ENCODE measurements at regions not wholly inside any gene's neighbourhood (a gene's known extent, or its start where the extent isn't known, plus 50 kb on each side); places are given as distances from the start of the nearest gene placed in this dataset.

DNA sequence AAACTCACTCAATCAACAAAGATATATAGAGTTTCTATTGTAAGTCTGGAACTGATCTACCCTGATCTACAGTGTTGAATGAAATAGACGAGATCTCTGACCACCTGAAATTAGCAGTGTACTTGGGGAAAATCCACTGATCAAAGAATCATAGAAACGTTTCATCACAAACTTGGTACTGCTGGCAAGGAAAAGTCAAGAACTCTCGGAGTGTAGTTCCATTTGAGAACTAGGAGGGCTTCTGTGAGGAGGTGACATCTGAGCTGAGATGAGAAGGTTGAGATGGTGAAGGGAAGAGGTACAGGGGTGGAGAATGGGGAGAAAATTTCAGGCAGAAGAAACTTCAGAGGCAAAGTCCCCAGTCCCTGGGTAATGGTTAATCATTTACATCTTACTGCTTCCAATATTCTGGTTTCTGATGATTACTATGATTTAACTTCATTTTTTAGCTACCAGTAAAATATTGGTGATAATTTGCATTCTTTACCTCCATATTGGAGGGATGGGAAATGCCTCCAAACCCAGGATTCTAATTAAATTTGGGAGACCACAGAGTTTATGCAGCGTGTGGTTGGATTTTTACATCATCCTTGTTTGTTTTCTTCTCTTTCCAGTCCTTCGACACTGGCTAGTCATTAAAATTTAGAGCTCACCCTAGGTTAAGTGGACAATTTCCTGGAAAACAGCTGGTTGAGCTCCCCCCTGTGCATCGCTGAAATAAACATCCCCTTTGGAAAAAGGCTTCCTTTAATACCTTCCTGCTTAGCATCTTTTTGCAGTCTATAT lies 191.9 kb downstream of the BCAS1 start (continued):
- TF ChIP-seq, protein P1, sequence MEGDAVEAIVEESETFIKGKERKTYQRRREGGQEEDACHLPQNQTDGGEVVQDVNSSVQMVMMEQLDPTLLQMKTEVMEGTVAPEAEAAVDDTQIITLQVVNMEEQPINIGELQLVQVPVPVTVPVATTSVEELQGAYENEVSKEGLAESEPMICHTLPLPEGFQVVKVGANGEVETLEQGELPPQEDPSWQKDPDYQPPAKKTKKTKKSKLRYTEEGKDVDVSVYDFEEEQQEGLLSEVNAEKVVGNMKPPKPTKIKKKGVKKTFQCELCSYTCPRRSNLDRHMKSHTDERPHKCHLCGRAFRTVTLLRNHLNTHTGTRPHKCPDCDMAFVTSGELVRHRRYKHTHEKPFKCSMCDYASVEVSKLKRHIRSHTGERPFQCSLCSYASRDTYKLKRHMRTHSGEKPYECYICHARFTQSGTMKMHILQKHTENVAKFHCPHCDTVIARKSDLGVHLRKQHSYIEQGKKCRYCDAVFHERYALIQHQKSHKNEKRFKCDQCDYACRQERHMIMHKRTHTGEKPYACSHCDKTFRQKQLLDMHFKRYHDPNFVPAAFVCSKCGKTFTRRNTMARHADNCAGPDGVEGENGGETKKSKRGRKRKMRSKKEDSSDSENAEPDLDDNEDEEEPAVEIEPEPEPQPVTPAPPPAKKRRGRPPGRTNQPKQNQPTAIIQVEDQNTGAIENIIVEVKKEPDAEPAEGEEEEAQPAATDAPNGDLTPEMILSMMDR (IDR thresholded peaks at IDR 0.05; ENCODE audit: low read depth, low read length, missing input control): no peak
- TF ChIP-seq, protein P2, sequence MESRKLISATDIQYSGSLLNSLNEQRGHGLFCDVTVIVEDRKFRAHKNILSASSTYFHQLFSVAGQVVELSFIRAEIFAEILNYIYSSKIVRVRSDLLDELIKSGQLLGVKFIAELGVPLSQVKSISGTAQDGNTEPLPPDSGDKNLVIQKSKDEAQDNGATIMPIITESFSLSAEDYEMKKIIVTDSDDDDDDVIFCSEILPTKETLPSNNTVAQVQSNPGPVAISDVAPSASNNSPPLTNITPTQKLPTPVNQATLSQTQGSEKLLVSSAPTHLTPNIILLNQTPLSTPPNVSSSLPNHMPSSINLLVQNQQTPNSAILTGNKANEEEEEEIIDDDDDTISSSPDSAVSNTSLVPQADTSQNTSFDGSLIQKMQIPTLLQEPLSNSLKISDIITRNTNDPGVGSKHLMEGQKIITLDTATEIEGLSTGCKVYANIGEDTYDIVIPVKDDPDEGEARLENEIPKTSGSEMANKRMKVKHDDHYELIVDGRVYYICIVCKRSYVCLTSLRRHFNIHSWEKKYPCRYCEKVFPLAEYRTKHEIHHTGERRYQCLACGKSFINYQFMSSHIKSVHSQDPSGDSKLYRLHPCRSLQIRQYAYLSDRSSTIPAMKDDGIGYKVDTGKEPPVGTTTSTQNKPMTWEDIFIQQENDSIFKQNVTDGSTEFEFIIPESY (IDR thresholded peaks at IDR 0.05): no peak
- TF ChIP-seq FOXA1 (IDR thresholded peaks at IDR 0.05) (no peak), GABPA (IDR thresholded peaks at IDR 0.05 in 1 of 2, conservative IDR thresholded peaks at IDR 0.05 in 1 of 2) (no peak)

DNA sequence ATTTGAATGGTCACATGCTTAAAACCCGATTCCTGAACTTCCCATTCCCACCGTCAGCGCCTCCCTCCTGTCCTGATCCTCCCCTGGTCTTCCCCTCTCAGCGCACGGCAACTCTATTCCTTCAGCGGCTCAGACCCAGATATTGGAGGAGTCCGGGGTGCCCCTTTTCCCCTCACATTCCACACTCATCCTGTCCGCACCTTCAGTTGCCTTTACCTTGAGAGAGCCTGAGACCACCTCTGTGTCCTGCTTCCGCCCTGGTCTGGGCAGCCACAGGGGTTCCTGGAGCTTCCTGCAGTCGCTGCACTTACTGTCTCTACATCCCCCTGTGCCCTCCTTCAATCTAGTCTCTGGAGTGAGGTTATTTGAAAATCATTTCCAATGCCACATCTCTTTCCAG lies 193.4 kb downstream of the BCAS1 start:
- TF ChIP-seq HNF4G (IDR thresholded peaks at IDR 0.05) (no peak), YY1 (IDR thresholded peaks at IDR 0.05) (no peak), FOXA1 (IDR thresholded peaks at IDR 0.05) (no peak), RAD21 (IDR thresholded peaks at IDR 0.05) (no peak), RXRA (IDR thresholded peaks at IDR 0.05) (no peak), EGR1 (IDR thresholded peaks at IDR 0.05; ENCODE audit: low read depth in 2 of 2) (no peak), GABPA (IDR thresholded peaks at IDR 0.05 in 1 of 2, conservative IDR thresholded peaks at IDR 0.05 in 1 of 2) (no peak), HNF4A (conservative IDR thresholded peaks at IDR 0.05) (no peak), NR2F2 (IDR thresholded peaks at IDR 0.05) (no peak), JUND (IDR thresholded peaks at IDR 0.05) (no peak), TAF1 (conservative IDR thresholded peaks at IDR 0.05) (no peak), SP1 (IDR thresholded peaks at IDR 0.05) (no peak), FOXA2 (IDR thresholded peaks at IDR 0.05) (no peak)
- TF ChIP-seq, protein P3, sequence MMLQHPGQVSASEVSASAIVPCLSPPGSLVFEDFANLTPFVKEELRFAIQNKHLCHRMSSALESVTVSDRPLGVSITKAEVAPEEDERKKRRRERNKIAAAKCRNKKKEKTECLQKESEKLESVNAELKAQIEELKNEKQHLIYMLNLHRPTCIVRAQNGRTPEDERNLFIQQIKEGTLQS (IDR thresholded peaks at IDR 0.05): no peak
- TF ChIP-seq, protein P4, sequence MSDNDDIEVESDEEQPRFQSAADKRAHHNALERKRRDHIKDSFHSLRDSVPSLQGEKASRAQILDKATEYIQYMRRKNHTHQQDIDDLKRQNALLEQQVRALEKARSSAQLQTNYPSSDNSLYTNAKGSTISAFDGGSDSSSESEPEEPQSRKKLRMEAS (IDR thresholded peaks at IDR 0.05): no peak
- TF ChIP-seq, protein P5, sequence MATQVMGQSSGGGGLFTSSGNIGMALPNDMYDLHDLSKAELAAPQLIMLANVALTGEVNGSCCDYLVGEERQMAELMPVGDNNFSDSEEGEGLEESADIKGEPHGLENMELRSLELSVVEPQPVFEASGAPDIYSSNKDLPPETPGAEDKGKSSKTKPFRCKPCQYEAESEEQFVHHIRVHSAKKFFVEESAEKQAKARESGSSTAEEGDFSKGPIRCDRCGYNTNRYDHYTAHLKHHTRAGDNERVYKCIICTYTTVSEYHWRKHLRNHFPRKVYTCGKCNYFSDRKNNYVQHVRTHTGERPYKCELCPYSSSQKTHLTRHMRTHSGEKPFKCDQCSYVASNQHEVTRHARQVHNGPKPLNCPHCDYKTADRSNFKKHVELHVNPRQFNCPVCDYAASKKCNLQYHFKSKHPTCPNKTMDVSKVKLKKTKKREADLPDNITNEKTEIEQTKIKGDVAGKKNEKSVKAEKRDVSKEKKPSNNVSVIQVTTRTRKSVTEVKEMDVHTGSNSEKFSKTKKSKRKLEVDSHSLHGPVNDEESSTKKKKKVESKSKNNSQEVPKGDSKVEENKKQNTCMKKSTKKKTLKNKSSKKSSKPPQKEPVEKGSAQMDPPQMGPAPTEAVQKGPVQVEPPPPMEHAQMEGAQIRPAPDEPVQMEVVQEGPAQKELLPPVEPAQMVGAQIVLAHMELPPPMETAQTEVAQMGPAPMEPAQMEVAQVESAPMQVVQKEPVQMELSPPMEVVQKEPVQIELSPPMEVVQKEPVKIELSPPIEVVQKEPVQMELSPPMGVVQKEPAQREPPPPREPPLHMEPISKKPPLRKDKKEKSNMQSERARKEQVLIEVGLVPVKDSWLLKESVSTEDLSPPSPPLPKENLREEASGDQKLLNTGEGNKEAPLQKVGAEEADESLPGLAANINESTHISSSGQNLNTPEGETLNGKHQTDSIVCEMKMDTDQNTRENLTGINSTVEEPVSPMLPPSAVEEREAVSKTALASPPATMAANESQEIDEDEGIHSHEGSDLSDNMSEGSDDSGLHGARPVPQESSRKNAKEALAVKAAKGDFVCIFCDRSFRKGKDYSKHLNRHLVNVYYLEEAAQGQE (IDR thresholded peaks at IDR 0.05): no peak
- TF ChIP-seq, protein P2 (IDR thresholded peaks at IDR 0.05): no peak
- TF ChIP-seq, protein P1 (IDR thresholded peaks at IDR 0.05; ENCODE audit: low read depth, low read length, missing input control): no peak
- no peak overlapping the region for H3K9ac ChIP-seq (ENCODE audit: low read depth in 1 of 2, low read length in 2 of 2)
- H3K9me3 ChIP-seq (ENCODE audit: control insufficient read depth in 4 of 4, low read length in 3 of 4): no peaks in the 10 kb centered on the region
- no peaks in the 10 kb centered on the region for H3K36me3 ChIP-seq (ENCODE audit: control insufficient read depth in 4 of 4, insufficient read depth in 3 of 4, low read depth in 1 of 4, low read length in 3 of 4)
- DNase-seq (ENCODE audit: low spot score): no peak
- H3K4me3 ChIP-seq (ENCODE audit: low read depth in 1 of 3, low read length in 3 of 3): no peak overlapping the region
- peaks cover 6 to 15% (median 13%) of the 10 kb centered on the region in 4 donors for H3K4me1 ChIP-seq (ENCODE audit: control insufficient read depth in 4 of 4, insufficient read depth in 4 of 4, low read length in 3 of 4)
- H3K27ac ChIP-seq (ENCODE audit: low read depth in 1 of 2, low read length in 2 of 2): no peak overlapping the region
- no peaks in the 10 kb centered on the region for H3K27me3 ChIP-seq (ENCODE audit: control insufficient read depth in 4 of 4, insufficient read depth in 4 of 4, low read length in 3 of 4)
- 92% methylated on average over 10 of the region's 10 CpGs for WGBS

Data from liver (tissue), 8 donors.